ENCODE measurements at regions not wholly inside any gene's neighbourhood (a gene's known extent, or its start where the extent isn't known, plus 50 kb on each side); places are given as distances from the start of the nearest gene placed in this dataset.
"Not testable (repeated sequence)": the region's sequence is repeated elsewhere in the genome, so short reads cannot be mapped to it uniquely, and the experiment has no call there.

DNA sequence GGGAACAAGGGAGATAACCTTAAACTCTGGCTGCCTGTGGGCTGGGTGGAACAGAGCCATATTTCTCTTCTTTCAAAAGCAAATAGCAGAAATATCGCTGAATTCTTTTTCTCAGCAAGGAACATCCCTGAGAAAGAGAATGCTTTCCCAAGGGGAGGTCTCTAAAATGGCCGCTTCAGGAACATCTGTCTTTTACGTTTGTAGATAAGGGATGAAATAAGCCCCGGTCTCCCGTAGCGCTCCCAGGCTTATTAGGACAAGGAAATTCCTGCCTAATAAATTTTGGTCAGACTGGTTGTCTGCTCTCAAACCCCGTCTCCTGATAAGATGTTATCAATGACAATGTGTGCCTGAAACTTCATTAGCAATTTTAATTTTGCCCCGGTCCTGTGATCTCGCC lies 340.6 kb upstream of the IGFBP3 start:
- not testable (repeated sequence) for DNase-seq

DNA sequence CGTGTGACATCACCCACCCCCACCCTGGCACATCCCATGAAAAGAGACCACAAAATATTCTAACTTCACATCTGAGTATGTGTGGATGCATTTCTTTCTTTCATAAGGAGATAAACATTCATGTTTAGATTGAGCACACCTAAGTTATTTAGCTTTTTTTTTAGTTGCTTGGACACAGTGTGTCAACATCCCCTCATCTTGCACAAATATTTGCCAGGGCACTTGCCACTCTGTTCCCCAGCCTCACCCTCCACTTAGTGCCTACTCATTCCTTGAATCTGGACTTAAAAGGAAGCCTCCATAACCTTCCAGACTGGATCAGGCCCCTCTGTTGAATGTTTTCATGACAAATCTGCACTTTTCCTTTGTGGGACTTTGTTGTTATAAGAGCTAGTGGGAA lies 338.9 kb upstream of the IGFBP3 start:
- DNase-seq = no peak

DNA sequence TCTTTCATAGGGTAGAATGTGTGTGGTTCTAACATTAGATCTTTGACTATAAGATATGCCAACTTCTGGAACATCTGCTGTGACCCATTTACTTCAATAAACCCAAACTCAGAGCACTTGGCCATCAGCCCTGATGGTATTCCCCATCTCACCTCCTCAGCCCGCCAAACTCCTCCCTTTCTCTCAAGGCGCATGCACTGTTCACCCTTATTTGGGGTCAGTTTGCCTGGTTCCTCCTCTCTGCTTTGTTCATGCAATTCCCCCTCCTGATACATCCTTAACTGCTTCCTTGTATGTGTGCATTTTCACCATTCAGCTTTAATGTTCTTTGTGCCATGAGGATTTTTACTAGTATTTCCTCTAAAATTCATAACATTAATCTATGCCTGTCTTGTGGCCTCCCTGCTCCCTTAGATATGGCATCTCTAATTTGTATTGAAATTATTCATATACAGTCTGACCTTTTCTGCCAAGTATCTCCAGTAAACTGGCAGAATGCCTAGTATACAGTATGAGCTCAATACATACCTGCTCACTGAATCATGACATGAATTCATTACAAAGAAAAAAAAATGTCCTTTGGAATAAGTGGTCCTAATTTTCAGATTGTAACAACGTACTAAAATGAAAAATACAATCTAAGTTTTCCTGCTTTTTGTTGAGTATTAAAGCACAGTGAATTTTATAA lies 336.8 kb upstream of the IGFBP3 start:
- no peak for DNase-seq

DNA sequence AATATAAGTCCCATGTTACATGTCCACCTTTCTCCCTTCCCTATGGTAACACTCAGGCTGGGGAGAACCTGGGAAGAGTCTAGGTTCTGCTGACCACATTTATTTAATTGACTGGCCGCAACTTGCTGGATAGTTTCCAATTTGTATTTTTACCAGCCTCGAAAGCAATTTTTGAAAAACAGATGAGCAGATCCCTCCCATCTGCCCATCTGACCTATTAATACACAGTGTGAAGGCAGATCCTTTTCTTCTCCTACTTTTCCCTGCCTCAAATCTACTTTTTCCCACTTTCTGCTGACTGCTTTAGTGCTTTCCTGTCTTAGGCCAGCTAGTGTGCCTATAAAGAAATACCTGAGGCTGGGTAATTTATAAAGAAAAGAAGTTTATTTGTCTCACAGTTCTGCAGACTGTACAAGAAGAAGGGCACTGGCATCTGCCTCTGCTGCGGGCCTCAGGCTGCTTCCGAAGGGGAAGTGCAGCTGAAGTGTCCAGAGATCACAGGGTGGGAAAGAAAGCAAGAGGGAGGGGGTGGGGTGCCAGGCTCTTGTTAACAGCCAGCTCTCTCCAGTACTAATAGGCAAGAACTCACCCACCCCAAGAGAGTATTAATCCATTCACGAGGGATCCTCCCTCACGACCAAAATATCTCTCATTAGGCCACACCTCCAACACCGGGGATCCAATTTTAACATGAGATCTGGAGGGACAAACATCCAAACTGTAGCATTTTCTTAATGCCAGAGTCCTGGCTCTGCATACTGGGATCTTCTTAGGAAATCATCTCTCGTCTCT lies 336.0 kb upstream of the IGFBP3 start:
- no peak for DNase-seq

DNA sequence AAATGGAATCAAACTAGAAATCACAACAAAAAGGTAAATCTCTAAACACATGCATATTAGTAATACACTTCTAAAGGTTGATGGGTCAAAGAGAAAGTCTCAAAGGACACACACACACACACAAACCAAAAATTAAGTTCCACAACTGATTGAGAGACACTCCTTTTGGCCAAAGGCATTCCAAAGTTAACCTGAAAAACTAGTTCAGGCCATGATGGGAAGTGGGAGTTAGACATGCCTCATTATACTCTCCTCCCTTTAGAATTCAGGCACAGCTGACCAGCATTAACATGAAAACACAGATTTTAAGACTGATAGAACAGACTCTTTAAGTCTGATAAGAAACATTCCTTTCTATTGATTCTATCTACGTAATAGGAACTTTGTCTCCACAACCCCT lies 332.4 kb upstream of the IGFBP3 start:
- DNase-seq = no peak

DNA sequence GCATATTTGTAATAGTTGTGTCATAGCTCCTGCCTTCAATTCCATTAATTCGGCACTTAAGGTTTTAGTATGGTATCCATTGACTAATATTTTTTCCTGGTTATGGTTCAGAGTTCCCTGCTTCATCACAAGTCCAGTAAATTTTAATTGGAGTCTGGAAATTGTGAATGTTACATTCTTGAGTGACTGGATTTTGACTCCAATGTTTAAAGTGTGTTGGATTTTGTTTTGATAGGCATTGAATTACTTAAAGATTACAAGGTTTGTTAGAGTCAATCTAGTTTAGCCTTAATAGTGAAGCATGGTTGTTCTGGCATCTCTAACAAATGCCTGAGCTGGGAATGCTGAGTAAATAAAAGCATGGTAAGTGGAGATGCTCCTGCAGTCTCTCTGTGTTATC lies 326.6 kb upstream of the IGFBP3 start:
- no peak for DNase-seq

DNA sequence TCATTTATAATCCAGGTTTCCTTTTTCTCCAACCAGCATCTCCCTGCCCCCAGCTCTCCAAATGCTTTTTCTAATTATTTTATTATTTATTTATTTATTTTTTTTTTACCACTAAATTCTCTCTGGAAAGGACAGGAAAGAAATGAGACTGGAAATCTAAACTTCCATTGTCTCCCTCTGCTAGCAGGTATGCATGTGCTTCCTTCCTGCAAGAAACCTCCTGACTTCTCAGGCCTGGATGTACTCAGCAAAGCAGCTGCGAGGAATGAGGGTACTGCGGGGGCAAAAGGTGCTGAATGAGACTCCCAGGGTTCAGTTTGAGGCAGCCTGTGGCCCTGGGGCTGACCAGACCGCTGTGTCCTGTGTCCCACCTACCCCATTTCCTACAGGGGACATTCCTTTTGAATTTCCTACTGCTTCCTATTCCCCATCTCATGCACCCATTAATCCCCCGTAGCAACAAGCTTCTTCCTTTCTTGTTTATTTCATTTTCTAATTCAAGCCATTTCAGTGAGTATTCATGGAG lies 324.6 kb upstream of the IGFBP3 start:
- DNase-seq = no peak

DNA sequence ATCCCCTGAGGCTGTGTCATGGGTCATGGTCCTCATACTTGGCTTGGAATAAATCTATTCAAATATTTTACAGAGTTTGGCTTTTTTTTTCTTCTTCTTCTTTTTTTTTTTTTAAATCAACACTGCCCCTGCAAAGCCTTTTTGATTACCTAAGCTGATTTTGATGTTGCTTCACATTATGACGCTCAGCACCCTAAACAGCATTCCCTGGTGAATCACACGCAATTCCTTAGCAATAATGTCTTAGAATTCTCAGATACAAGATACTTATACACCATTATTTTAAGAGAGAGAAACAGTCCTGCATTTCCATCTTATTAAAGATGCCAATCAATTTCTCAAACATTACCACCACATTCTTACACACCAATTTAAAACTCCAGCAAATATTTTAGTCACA lies 323.7 kb upstream of the IGFBP3 start:
- no peak for DNase-seq

DNA sequence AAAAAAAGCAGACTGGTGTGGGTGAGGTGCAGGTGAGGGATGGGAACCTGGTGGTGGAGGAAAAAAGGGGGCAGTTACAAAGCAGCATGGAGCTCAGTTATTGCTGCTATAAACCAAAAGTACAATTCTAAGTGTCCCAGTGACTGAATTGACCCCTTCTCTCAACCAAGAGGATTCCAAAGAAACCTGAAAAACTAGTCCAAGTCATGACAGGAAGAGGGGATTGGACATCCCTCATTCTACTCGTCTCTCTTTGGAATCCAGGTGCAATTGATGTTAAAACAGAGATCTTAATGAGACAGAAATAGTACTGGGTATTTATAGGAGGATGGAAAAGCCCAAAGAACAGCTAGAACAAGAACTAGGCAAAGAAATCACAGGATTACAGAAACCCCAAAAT lies 322.3 kb upstream of the IGFBP3 start:
- no peak for DNase-seq

DNA sequence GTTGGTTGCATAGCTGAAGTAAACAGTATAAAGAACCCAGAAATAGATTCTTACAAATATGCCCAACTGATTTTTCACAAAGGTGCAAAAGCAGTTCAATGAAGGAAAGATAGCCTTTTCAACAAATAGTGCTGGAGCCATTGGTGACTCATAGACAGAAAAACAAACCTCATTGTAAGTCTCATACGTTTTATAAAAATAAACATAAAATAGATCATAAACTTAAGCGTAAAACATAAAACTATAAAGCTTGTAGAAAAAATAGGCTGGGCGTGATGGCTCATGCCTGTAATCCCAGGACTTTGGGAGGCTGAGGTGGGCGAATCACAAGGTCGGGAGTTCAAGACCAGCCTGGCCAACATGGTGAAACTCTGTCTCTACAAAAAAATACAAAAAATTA lies 318.8 kb upstream of the IGFBP3 start:
- DNase-seq = no peak

DNA sequence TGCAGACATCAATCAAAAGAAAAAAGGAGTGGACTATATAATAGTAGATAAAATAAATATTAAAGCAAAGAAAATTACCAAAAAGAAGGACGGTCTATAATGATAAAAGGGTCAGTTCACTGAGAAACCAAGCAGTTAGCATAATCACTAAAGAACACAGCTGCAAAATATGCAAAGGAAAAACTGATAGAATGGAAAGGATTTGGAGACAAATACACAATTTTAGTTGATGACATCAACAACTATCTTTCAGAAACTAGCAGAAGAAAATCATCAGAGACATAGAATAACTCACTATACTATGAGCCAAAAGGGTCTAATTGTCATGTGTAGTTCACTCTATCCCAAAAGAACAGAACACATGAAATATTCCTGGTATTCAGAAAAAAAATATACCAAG lies 316.4 kb upstream of the IGFBP3 start:
- DNase-seq = no peak

DNA sequence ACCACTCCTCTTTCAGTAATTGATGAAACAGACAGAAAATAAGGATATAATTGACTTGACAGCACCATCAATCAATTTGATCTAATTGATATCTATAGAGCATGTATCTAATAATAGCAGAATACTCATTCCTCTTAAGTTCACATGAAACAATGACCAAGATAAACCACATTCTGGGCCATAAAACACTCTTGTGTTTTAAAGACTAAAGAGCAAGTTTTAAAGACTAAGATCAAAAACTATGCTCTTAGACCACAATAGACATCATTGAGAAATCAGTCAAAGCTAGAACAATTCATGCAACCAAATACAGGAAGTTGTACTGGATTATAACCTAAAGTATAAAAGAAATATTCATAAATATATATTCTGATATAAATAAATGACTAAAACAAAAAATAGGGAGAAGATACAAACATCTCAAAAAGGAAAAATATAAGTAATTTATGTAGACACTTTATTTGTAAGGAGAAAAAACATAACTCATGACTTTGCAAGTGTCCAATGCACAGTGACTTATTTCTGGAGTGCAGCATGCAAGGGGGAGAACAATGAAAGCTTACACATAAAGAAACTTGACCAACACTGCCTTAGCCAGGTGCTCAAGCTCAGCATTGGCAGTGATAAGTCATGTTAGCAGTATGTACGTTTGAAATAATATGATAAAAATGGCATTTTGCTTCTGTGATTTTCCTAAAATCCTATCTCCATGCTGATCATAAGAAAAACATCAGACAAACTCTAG lies 312.7 kb upstream of the IGFBP3 start:
- no peak for DNase-seq

DNA sequence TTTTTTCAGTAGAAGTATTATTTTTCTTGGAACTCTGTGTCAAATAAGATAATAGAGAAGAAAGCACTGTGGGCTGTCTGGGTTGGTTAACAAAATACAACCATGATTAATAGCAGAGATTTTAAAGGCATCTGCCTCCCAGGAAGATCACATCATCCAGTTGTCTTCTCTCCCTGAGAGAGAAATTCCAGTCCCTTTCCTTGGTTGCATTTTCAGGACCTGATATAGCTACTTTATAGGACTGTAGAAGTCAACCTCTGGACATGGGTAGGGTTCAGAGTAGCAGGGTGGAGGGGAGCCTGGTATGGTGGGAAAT lies 309.9 kb upstream of the IGFBP3 start:
- DNase-seq = no peak

DNA sequence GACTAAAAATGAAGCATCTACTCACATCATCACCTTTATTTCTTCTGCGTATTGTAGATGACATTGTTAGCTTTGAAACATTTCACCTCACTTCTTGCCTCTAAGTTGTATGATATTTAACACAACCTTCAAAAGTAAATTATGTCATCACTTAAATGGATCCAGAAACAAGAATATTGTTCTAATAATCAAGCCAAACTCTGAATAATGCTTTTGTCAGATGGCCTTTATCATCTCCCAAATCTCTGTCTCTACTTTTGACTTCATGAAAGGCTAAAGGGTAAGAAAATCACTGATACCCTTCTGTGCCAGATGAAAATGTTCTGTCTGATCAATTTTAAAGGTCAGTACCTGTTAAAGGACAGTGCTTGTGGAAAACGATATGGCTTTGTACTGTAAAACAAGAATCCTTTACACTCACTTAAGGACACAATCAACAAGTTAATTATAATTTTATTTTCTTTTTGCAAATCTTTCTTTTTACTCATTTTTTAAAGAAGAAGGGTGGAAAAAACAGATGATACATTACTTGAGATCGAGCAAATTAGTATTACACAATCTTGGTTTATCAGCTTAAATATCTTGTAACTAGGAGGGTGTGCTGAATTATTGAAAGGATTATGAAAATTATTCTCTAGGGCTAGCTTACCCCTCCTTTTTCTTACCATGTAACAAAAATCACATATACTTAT lies 309.4 kb upstream of the IGFBP3 start:
- no peak for DNase-seq

DNA sequence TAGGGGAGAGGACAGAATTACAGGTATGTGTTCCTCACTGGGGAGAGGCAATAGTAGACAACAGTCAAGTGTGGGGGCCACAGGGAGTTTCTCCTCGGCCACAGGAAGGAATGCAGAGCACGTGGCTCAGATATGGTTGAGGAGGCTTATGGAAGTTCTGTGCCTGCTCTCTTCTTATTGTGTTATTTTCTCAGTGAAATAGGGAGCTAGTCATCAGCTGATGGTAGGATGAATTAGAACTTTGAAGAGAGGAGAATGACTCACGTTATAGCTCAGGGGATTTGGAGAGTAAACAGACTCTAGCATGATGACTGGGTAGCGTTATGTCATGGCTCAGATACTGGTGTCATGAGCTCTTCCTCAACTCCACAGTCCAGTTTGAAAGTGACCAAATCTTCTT lies 308.3 kb upstream of the IGFBP3 start:
- DNase-seq = no peak

DNA sequence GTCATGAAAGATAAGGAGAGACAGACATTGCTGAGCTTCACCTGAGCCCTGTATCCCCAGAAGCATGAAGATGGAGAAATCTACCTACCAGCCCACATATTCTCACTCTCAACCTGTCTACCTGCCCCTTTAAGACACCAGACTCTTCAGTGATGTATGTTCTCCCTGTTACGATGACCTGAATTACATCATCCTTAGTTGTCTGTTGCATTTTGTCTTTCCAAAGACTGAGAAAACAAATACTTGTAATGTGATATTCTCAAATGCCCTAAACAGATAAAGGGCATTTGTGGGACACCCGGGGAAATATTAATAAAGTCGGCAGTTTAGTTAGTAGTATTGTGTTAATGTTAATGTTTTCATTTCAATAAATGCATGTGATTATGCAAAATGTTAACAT lies 305.8 kb upstream of the IGFBP3 start:
- no peak for DNase-seq

DNA sequence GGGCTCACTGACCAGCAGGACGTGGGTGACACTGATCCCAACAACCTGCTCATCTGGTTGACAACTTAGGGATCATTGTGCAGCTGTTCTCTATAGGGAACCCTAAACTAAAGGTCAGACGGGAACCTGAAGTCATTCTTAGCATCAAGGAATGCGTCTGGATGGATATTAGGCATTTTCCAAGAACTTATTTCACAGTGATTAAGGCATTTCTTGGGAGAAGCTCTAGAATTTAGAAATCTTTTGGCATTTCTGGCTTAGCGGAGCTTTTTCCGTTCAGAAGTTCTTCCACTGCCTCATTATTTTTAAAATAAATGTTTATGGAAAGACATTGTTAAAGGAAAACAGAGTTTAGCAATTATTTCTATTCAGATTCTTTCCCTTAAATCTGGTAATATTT lies 303.3 kb upstream of the IGFBP3 start:
- no peak for DNase-seq

DNA sequence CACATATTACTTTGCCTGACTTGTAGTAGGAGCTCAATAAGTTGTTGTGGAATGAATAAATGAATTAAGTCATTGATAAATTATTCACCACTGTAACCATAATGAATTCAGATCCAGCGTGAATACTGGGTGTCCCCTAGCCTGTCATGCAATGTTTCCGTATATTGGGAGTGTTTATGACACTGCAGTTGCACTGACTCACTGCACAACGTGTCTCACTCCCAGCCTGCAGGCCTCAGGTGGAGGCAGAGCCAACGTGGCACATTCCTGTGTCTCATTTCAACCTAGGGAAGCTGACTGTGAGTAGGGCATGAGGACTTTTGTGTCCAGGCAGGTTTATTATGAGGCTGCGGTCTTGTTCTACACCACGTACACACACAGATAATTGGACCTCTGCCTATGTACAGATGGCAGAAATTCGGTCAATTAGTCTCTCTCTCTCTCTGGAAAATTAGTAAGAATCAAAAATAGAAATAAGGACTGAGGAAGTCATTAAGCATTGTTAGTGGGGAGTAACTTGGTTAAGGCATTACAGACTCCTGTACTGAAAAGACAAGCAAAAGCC lies 299.1 kb upstream of the IGFBP3 start:
- no peak for DNase-seq

DNA sequence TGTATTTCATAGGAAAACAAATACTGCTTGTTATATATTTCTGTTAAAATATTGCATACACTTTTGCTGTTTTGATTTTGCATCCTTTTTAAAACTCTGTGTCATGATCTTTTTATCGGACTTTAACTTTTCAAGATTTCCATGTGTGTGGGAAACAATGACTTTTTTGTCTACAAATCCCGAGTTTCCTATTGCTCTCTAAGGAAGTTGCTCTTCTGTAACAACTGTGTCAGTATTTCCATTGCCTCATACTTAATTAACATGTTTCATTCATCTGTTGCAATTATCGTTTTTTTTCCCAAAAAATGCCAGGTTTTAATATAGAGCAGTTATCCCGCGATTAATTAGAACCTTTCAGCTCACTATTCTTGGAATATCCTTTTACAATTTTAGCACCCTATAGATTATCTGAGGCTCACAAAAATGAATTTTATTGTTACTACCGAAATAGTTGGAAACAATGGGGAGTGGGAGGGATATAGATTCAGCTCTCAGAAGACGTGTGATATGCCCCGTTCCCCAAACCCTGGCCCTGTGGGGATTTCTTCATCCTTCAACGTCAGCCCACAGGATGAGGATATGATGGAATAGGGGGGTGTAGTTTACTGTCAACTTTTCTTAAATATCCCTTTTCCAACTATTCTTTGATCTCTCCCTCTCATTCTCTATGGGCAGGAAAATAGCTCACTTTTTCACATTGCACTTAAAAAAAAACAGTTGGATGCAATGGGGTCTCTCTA lies 297.6 kb upstream of the IGFBP3 start:
- DNase-seq = no peak

DNA sequence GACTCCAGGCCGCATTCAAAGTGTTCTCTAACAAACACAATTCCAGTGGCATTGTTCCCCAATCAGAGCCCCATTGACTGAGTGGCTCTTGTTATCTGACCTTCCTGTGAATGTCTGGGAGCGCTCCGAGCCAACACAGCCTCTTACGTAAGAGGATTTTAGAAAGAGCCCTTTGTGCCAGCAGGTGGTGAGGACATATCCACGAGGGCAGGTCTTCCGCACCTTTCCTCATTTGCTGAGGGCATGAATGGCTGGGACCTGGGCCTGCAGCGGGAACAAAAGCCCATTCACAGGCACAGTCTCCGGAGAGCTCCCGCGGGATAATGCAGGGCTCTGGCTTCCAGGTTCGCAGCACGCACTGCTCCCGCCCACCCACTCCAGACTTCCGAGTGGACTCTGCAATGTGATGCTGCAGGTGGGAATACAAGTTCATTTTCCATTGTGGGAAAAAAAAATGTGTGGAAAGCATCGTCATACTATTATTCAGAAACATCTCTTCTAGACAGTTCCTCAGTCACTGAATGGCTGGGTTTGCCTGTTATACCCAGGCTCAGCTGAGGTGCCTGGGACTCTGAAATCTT lies 295.0 kb upstream of the IGFBP3 start:
- DNase-seq = peak; percentile 47

DNA sequence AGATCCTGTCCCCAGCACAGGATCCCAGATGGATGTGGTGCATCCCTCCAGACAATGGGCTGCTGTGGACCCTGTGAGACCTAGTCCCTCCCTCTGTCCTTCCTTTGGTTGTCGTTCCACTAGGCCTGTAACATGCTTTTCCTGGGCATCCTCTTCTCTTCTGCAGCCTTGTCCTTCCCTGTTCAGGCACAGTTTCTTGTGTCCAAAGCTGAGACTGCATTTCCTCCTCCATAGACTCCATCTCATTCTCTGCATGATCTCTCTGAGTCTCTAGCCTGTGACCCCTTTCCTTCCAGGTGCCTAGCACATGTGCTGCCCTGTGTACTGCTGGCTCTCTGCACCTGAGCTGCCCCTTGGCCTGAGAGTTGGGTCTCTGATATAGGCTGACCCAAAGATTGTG lies 293.5 kb upstream of the IGFBP3 start:
- no peak for DNase-seq

DNA sequence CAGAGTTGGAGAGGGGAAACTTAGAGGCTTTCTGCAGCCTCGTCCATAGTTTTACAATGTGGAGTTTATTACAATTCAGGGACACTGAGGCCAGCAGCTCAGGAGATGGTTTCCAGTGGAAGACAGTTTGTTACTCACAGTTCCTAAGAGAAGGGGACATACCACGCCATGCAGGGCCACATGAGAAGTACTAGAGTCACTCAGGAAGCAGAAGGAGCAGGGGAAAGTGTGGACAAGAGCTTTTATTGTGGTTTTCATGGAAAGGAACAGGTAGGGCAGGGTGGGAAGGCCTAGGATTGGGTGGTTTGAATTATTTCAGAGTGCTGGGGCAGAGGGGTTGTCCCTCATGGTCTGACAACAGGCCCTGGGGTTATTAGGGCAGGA lies 292.1 kb upstream of the IGFBP3 start:
- DNase-seq = no peak
